Sigmoid colon (tissue), 4 donors: ENCODE measurements at regions not wholly inside any gene's neighbourhood (a gene's known extent, or its start where the extent isn't known, plus 50 kb on each side); places are given as distances from the start of the nearest gene placed in this dataset.

Source experiments
- EP300 ChIP-seq, 4 donors: sonication (generic); formaldehyde crosslinking; IDR thresholded peaks; one replicate each; pipeline ENCODE4 v1.6.1; 2017; ENCODE audit warnings: antibody characterized with exemption in 4 of 4
- POLR2A ChIP-seq, 2 donors: fragments of 450-650 bp; IDR thresholded peaks; one replicate each; pipeline ENCODE4 v1.6.1; 2016; ENCODE audit warnings: antibody characterized with exemption in 2 of 2, mild to moderate bottlenecking in 2 of 2, moderate library complexity in 2 of 2
- POLR2AphosphoS5 ChIP-seq, 4 donors: sonication (generic); formaldehyde crosslinking; IDR thresholded peaks; one replicate each; pipeline ENCODE4 v1.6.1; 2017; ENCODE audit warnings: antibody characterized with exemption in 4 of 4

DNA sequence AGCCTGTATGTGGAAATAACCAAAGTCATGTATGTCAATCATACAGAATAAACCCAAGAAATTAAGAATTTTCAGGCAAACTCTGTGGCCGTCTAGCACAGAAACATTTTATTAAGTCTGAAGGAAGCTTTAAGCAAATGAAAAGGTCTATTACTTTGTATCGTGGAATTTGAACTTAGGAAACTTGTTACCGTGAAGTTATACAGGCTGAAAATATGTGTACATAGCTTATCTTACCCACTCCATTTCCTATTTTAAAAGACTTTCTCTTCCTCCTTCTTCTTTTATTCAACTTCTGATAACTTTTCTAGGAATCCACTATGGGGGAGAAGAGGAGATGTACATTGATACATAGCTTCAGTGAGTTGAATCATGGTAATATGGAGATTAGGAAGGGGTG, 108.3 kb downstream of the AGTR2 start:
- TF ChIP-seq EP300 (IDR thresholded peaks at IDR 0.05), result no peak
- no peak for TF ChIP-seq POLR2A (IDR thresholded peaks at IDR 0.05)
- TF ChIP-seq POLR2AphosphoS5 (IDR thresholded peaks at IDR 0.05), result no peak
